ENCODE measurements at regions not wholly inside any gene's neighbourhood (a gene's known extent, or its start where the extent isn't known, plus 50 kb on each side); places are given as distances from the start of the nearest gene placed in this dataset.

GRCh38 chr6:145283856-145284255 lies 451.5 kb downstream of the EPM2A start:
- H3K27ac ChIP-seq (ENCODE audit: low read length in 2 of 2): no peak overlapping the region
- H3K4me1 Mint-ChIP-seq: no peaks in the 10 kb centered on the region
- TF ChIP-seq EZH2 (IDR thresholded peaks at IDR 0.05; ENCODE audit: borderline replicate concordance, insufficient read depth, low read depth, low read length, poor library complexity, severe bottlenecking) (no peak), CTCF (IDR thresholded peaks at IDR 0.05) (no peak)
- no peaks in the 10 kb centered on the region for H3K4me1 ChIP-seq (ENCODE audit: control insufficient read depth in 2 of 2, insufficient read depth in 2 of 2, low read length in 2 of 2)
- ChIA-PET POLR2A (no interaction called here), CTCF (no interaction called here)
- no peaks in the 10 kb centered on the region for H3K9me3 ChIP-seq (ENCODE audit: control extremely low read depth in 1 of 3, control insufficient read depth in 2 of 3, insufficient read depth in 1 of 3, low read length in 2 of 3)
- no peaks in the 10 kb centered on the region for H3K27me3 ChIP-seq (replicated peaks in 1 of 4; ENCODE audit: control extremely low read depth in 1 of 4, control insufficient read depth in 3 of 4, insufficient read depth in 4 of 4, low read length in 3 of 4)
- H3K9me3 Mint-ChIP-seq (ENCODE audit: insufficient read depth): peaks cover 8% of the 10 kb centered on the region
- no peaks in the 10 kb centered on the region for H4K20me1 ChIP-seq (ENCODE audit: control insufficient read depth, insufficient read depth, low read length, poor library complexity, severe bottlenecking)
- no peak overlapping the region for H3K4me2 ChIP-seq (replicated peaks; ENCODE audit: low read depth, low read length, poor library complexity, severe bottlenecking)
- intact Hi-C loops (cut with micrococcal nuclease): no loop called here
- no peak for DNase-seq
- H3K27me3 Mint-ChIP-seq: peaks cover 4% of the 10 kb centered on the region
- no peaks in the 10 kb centered on the region for H3K79me2 ChIP-seq (ENCODE audit: control insufficient read depth, insufficient read depth, low read length)
- no peak overlapping the region for H3K27ac Mint-ChIP-seq
- ATAC-seq (ENCODE audit: low read depth): no peak
- H3K4me3 ChIP-seq (ENCODE audit: control extremely low read depth in 1 of 5, extremely low read depth in 1 of 5, insufficient read depth in 1 of 5, low read depth in 2 of 5, low read length in 4 of 5): no peak overlapping the region
- H3K4me3 Mint-ChIP-seq: no peak overlapping the region
- no peak overlapping the region for H3K9ac ChIP-seq (ENCODE audit: low read length)
- no peaks in the 10 kb centered on the region for H3K36me3 ChIP-seq (replicated peaks in 1 of 2; ENCODE audit: control extremely low read depth in 1 of 2, control insufficient read depth in 1 of 2, extremely low read depth in 1 of 2, insufficient read depth in 2 of 2, low read length in 1 of 2)
- 100% methylated on average over 2 of the region's 2 CpGs for WGBS (ENCODE audit: insufficient coverage)
- H2AFZ ChIP-seq (ENCODE audit: insufficient read depth, low read depth, low read length, poor library complexity, severe bottlenecking): no peak overlapping the region

- DNase-seq (no peak), ATAC-seq (ENCODE audit: low read depth) (no peak)
- Histone ChIP-seq H2AFZ (ENCODE audit: insufficient read depth, low read depth, low read length, poor library complexity, severe bottlenecking) (no peak overlapping the region), H3K79me2 (ENCODE audit: control insufficient read depth, insufficient read depth, low read length) (no peaks in the 10 kb centered on the region), H3K9ac (ENCODE audit: low read length) (no peak overlapping the region), H3K9me3 (ENCODE audit: control extremely low read depth in 1 of 3, control insufficient read depth in 2 of 3, insufficient read depth in 1 of 3, low read length in 2 of 3) (no peaks in the 10 kb centered on the region), H3K4me2 (replicated peaks; ENCODE audit: low read depth, low read length, poor library complexity, severe bottlenecking) (no peak overlapping the region), H3K4me1 (ENCODE audit: control insufficient read depth in 2 of 2, insufficient read depth in 2 of 2, low read length in 2 of 2) (no peaks in the 10 kb centered on the region), H3K27ac (ENCODE audit: low read length in 2 of 2) (no peak overlapping the region), H3K27me3 (replicated peaks in 1 of 4; ENCODE audit: control extremely low read depth in 1 of 4, control insufficient read depth in 3 of 4, insufficient read depth in 4 of 4, low read length in 3 of 4) (no peaks in the 10 kb centered on the region), H4K20me1 (ENCODE audit: control insufficient read depth, insufficient read depth, low read length, poor library complexity, severe bottlenecking) (no peaks in the 10 kb centered on the region), H3K36me3 (replicated peaks in 1 of 2; ENCODE audit: control extremely low read depth in 1 of 2, control insufficient read depth in 1 of 2, extremely low read depth in 1 of 2, insufficient read depth in 2 of 2, low read length in 1 of 2) (no peaks in the 10 kb centered on the region), H3K4me3 (ENCODE audit: control extremely low read depth in 1 of 5, extremely low read depth in 1 of 5, insufficient read depth in 1 of 5, low read depth in 2 of 5, low read length in 4 of 5) (no peak overlapping the region)
- TF ChIP-seq EZH2 (IDR thresholded peaks at IDR 0.05; ENCODE audit: borderline replicate concordance, insufficient read depth, low read depth, low read length, poor library complexity, severe bottlenecking): no peak
- TF ChIP-seq CTCF (IDR thresholded peaks at IDR 0.05): no peak
- H3K27me3 Mint-ChIP-seq: no peaks in the 10 kb centered on the region
- intact Hi-C loops (cut with micrococcal nuclease): no loop called here
- ChIA-PET CTCF (no interaction called here), POLR2A (no interaction called here)
- H3K4me3 Mint-ChIP-seq: no peak overlapping the region
- no CpG with 5 or more reads among the region's 1 CpG for WGBS (ENCODE audit: insufficient coverage)
- H3K4me1 Mint-ChIP-seq: no peaks in the 10 kb centered on the region
- H3K27ac Mint-ChIP-seq: no peak overlapping the region
- H3K9me3 Mint-ChIP-seq (ENCODE audit: insufficient read depth): peaks cover 6% of the 10 kb centered on the region
Observed at GRCh38 chr6:145286916-145287315, 448.4 kb downstream of the EPM2A start.
